GM21381 (cell line): ENCODE measurements at regions not wholly inside any gene's neighbourhood (a gene's known extent, or its start where the extent isn't known, plus 50 kb on each side); places are given as distances from the start of the nearest gene placed in this dataset.
"Not testable (repeated sequence)": the region's sequence is repeated elsewhere in the genome, so short reads cannot be mapped to it uniquely, and the experiment has no call there.

Experiments used
- ATAC-seq: cut with Tn5 transposase; IDR thresholded peaks from one replicate; pipeline ENCODE4 v1.9.1; 2021; ENCODE audit warnings: mild to moderate bottlenecking, moderate library complexity; ENCODE audit not compliant: unreplicated experiment

GRCh38 chr6:66555082-66555481, 848.1 kb upstream of the EYS start:
- ATAC-seq: no peak

GRCh38 chr6:66553441-66553840, 846.4 kb upstream of the EYS start:
- ATAC-seq: no peak

GRCh38 chr6:66538551-66539135, 831.6 kb upstream of the EYS start:
- no peak for ATAC-seq

DNA sequence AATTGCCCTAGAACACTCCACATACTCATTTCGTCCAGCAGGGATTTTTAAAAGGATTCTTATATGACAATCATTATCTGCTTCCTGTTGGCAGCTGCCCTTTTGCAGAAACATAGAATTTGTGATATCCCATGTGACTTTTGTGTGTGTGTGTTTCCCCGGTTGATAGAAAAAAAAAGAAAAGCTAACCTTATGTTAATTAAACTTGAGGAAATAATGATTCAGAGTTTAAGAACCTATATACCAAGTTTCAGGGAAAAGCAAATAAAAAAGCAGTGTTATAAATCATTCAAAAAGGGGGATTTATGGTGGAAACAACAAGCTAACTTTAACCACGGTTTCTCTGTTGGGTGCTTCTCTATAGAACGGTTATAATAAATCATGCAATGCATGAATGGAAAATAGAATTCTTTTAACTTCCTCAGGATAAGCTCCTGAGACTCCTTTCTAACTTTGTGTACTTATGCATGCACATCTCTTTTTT, 826.9 kb upstream of the EYS start:
- ATAC-seq: no peak

- ATAC-seq: no peak
Measured at GRCh38 chr6:66526061-66526460, 819.0 kb upstream of the EYS start.

GRCh38 chr6:66522864-66523263, 815.8 kb upstream of the EYS start:
- ATAC-seq: no peak

GRCh38 chr6:66516377-66516776, 809.4 kb upstream of the EYS start:
- no peak for ATAC-seq

DNA sequence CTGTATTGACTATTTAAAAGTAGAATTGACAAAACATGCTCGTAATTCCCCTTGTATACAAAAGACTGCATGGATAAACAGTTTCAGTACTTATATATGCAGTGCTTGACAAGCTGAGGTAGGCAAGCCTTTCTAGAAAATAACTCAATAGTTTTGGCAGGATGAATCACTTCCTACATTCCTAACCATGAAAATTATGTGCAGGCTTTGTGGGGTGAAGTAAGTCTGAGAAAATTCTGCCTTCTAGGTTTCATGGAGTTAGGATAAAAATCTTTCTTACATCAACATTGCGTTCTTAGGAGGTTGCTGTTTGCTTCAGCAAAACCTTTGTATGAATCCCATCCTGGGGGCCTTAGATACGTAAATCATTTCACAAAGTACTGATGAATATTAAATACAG, 801.4 kb upstream of the EYS start:
- no peak for ATAC-seq

- ATAC-seq: no peak
Measured at GRCh38 chr6:66499851-66500250, 792.8 kb upstream of the EYS start.

GRCh38 chr6:66496659-66497058, 789.6 kb upstream of the EYS start:
- no peak for ATAC-seq

- ATAC-seq: not testable (repeated sequence)
Measured at GRCh38 chr6:66494643-66495042, 787.6 kb upstream of the EYS start.

DNA sequence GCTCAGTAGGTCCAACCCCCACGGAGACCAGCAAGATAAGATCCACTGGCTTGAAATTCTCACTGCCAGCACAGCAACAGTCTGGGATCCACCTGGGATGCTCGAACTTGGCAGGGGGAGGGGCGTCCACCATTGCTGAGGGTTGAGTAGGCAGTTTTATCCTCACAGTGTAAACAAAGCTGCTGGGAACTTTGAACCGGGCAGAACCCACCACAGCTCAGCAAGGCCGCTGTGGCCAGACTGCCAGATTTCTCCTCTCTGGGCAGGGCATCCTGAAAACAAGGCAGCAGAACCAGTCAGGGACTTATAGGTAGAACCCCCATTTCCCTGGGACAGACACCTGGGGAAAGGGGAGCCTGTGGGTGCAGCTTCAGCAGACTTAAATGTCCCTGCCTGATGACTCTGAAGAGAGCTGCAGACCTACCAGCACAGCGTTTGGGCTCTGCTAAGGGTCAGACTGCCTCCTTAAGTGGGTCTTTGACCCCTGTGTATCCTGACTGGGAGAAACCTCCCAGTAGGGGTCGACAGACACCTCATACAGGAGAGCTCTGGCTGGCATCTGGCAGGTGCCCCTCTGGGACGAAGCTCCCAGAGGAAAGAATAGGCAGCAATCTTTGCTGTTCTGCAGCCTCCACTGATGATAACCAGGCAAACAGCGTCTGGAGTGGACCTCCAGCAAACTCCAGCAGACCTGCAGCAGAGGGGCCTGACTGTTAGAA, 782.4 kb upstream of the EYS start:
- no peak for ATAC-seq

- no peak for ATAC-seq
Measured at GRCh38 chr6:66481216-66481615, 774.2 kb upstream of the EYS start.

- no peak for ATAC-seq
Measured at GRCh38 chr6:66478705-66479104, 771.7 kb upstream of the EYS start.

GRCh38 chr6:66435321-66435720, 728.3 kb upstream of the EYS start:
- no peak for ATAC-seq

DNA sequence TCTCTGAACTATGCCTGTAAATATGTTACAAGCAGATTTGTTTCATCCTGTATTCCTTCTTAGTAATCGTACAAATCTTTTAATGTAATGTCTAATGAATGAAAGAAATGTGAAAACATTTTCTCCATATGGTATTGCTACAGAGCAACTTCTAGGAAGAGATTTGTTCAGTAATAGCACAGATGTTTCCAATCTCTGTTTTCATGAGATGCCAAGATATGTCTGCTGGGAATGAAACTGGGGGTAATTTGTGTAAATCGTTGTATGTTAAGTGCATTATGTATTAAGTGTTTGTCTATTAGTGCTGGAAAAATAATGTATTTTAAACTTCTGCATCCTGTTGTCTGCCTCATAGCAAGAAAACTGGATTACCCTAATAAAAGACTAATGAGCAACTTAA, 722.2 kb upstream of the EYS start:
- no peak for ATAC-seq

DNA sequence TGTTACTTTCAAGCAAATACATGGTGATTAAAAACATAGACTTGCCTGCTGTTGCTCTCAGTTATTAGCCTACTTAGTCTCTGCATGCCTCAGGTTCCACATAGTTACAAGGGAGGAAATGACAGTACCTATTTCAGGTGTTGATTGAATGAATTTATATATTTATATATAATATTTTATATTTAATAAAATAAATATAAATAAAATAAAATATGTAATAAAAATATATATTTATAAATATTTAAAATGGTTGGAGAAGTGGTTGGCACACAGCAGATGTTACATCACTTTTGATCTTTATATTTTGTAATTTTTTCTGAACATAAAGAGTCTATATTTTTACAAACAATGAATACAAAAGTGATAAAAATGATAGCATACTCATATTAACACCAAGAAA, 716.0 kb upstream of the EYS start:
- ATAC-seq: no peak

DNA sequence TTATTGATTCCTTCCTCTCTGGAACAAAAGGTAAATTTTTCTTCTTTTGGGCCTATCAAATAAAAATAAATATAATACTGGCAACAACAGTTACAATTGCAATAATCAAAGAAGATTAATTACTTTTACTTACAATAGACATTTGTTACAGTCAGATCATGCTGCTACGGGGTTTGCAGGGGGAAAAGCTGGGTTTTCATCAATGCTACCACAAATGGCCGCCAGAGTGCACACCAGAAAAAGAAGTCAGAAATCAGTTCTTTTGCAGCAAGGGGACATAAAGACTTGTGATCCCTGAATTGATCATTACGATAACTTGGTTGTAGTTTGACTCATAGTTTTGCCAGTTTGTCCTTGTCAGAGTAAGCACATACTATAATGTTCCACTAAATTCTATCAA, 714.5 kb upstream of the EYS start:
- ATAC-seq: no peak

- ATAC-seq: no peak
Measured at GRCh38 chr6:66418906-66419305, 711.9 kb upstream of the EYS start.

DNA sequence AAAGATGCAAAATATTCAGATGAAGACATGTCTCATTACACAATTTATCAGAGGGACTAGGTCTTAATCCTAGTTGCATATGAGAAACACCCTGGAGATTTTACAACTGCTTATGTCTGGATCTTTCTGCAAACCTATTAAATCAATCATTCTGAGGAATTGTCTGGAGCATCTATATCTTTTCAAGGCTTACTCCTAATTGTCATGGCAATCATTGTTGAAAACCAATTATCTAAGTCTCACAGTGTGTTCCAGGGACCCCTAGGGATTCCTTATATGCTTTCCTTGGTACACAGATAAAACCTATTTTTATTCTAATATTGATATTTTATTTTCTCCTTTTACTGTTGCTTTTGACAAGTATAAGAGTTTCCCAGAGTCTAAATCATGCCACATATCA, 696.9 kb upstream of the EYS start:
- no peak for ATAC-seq

DNA sequence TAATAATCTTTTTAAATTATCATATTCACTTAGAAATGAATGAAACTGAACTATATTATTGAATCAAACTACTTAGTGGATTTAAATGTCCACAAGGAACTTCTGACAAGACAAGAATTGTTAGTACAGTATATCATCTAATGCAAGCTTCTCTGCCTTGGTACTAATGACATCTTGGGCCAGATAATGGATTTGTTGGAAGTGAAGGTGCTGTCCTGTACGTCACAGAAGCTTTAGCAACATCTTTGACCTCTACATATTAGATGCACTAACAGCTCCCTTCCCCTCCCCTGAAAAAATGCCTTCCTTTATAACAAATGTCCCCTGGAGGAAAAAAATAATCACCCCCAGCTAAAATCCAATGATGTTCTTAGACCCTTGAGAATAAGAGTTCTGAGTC, 695.8 kb upstream of the EYS start:
- no peak for ATAC-seq

GRCh38 chr6:66396549-66396948, 689.5 kb upstream of the EYS start:
- no peak for ATAC-seq

DNA sequence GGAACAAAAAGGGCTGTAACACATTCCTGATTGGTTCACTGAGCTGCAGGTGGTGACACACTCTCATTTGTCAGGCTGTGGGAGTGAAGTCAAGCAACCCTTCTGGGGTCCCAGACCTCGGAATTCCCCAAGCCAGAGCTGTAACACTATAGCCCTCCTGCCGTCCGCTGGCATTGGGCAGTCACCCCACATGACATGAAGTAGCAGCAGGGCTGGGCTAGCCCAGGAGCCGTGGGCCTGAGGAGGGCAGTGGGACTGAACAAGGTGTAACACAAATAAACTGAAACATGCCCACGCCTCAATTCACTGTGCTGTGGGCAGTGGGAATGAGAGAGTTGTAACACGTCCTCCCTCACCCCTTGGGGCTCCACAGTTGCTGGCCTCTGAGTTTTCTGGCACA, 689.1 kb upstream of the EYS start:
- ATAC-seq: no peak
